H9 (cell line): ENCODE measurements at regions not wholly inside any gene's neighbourhood (a gene's known extent, or its start where the extent isn't known, plus 50 kb on each side); places are given as distances from the start of the nearest gene placed in this dataset.

ENCODE experiments used
- DNase-seq: peaks from one replicate; pipeline ENCODE4 v3.0.0-alpha.2; 2017
- H2AFZ ChIP-seq: one replicate; pipeline ENCODE4 v1.6.1; 2013; ENCODE audit warnings: mild to moderate bottlenecking, low read length, control low read depth, moderate library complexity
- H2AK5ac ChIP-seq: 2 replicates; pipeline ENCODE4 v1.6.1; 2013; ENCODE audit warnings: low read length, control low read depth, mixed read lengths; ENCODE audit not compliant: insufficient read length
- H2BK120ac ChIP-seq: one replicate; pipeline ENCODE4 v1.6.1; 2013; ENCODE audit warnings: low read depth, mild to moderate bottlenecking, low read length, control low read depth, inconsistent platforms; ENCODE audit not compliant: poor library complexity, severe bottlenecking
- H2BK12ac ChIP-seq: 2 replicates; pipeline ENCODE4 v1.6.1; 2013; ENCODE audit warnings: low read length, control low read depth, mixed read lengths, low read depth; ENCODE audit not compliant: insufficient read length
- H2BK15ac ChIP-seq: 2 replicates; pipeline ENCODE4 v1.6.1; 2013; ENCODE audit warnings: low read depth, low read length, control low read depth
- H2BK20ac ChIP-seq: one replicate; pipeline ENCODE4 v1.6.1; 2013; ENCODE audit warnings: low read depth, mild to moderate bottlenecking, low read length, control low read depth, inconsistent platforms; ENCODE audit not compliant: poor library complexity, severe bottlenecking
- H2BK5ac ChIP-seq: 2 replicates; pipeline ENCODE4 v1.6.1; 2013; ENCODE audit warnings: low read length, control low read depth, mixed read lengths; ENCODE audit not compliant: insufficient read length
- H3K14ac ChIP-seq: 2 replicates; pipeline ENCODE4 v1.6.1; 2013; ENCODE audit warnings: low read length, control low read depth; ENCODE audit not compliant: insufficient read depth
- H3K18ac ChIP-seq: 2 replicates; pipeline ENCODE4 v1.6.1; 2013; ENCODE audit warnings: low read depth, mild to moderate bottlenecking, mixed read lengths, low read length, control low read depth; ENCODE audit not compliant: insufficient read length
- H3K23ac ChIP-seq: 2 replicates; pipeline ENCODE4 v1.6.1; 2013; ENCODE audit warnings: low read length, control low read depth, mixed read lengths, low read depth; ENCODE audit not compliant: insufficient read length
- H3K23me2 ChIP-seq: 2 replicates; pipeline ENCODE4 v1.6.1; 2013; ENCODE audit warnings: low read depth, mild to moderate bottlenecking, mixed read lengths, low read length, control low read depth; ENCODE audit not compliant: insufficient read length, poor library complexity, severe bottlenecking
- H3K27ac ChIP-seq: 2 replicates; pipeline ENCODE4 v1.5.1; 2013; ENCODE audit warnings: low read length, control low read depth, mixed read lengths, low read depth; ENCODE audit not compliant: insufficient read length
- H3K27me3 ChIP-seq: 2 replicates; pipeline ENCODE4 v1.6.1; 2013; ENCODE audit warnings: low read length, control low read depth, inconsistent platforms; ENCODE audit not compliant: insufficient read depth
- H3K4ac ChIP-seq: 2 replicates; pipeline ENCODE4 v1.6.1; 2013; ENCODE audit warnings: low read depth, mild to moderate bottlenecking, control low read depth, inconsistent platforms, low read length, moderate library complexity
- H3K4me1 ChIP-seq: 2 replicates; pipeline ENCODE4 v1.6.1; 2013; ENCODE audit warnings: low read length, control low read depth, inconsistent platforms; ENCODE audit not compliant: insufficient read depth
- H3K4me2 ChIP-seq: 2 replicates; pipeline ENCODE4 v1.6.1; 2013; ENCODE audit warnings: low read length, control low read depth, mixed read lengths; ENCODE audit not compliant: insufficient read length, insufficient read depth
- H3K56ac ChIP-seq: 2 replicates; pipeline ENCODE4 v1.6.1; 2013; ENCODE audit warnings: low read depth, mild to moderate bottlenecking, mixed read lengths, low read length, control low read depth; ENCODE audit not compliant: insufficient read length
- H3K79me1 ChIP-seq: 2 replicates; pipeline ENCODE4 v1.6.1; 2013; ENCODE audit warnings: low read depth, mild to moderate bottlenecking, moderate library complexity, low read length, control low read depth, inconsistent platforms; ENCODE audit not compliant: insufficient read depth, poor library complexity, severe bottlenecking
- H3K79me2 ChIP-seq: 2 replicates; pipeline ENCODE4 v1.6.1; 2013; ENCODE audit warnings: low read length, control low read depth, inconsistent platforms; ENCODE audit not compliant: insufficient read depth
- H3K9ac ChIP-seq: 2 replicates; pipeline ENCODE4 v1.6.1; 2013; ENCODE audit warnings: low read length, control low read depth, mixed read lengths; ENCODE audit not compliant: insufficient read length; ENCODE audit errors: extremely low read depth
- H3K9me3 ChIP-seq: one replicate; pipeline ENCODE4 v1.6.1; 2013; ENCODE audit warnings: low read depth, low read length, inconsistent platforms; ENCODE audit not compliant: control insufficient read depth
- H3T11ph ChIP-seq: one replicate; pipeline ENCODE4 v1.6.1; 2013; ENCODE audit warnings: mild to moderate bottlenecking, low read length, control low read depth, inconsistent platforms
- H4K20me1 ChIP-seq: one replicate; pipeline ENCODE4 v1.6.1; 2013; ENCODE audit not compliant: control insufficient read depth, insufficient read length, insufficient read depth
- H4K5ac ChIP-seq: 2 replicates; pipeline ENCODE4 v1.6.1; 2013; ENCODE audit warnings: low read depth, mild to moderate bottlenecking, mixed read lengths, low read length, control low read depth; ENCODE audit not compliant: insufficient read length
- H4K8ac ChIP-seq: replicated peaks from 2 replicates; pipeline ENCODE4 v1.6.1; 2013; ENCODE audit warnings: low read length, control low read depth, mixed read lengths, low read depth; ENCODE audit not compliant: insufficient read length
- H4K91ac ChIP-seq: 2 replicates; pipeline ENCODE4 v1.6.1; 2013; ENCODE audit warnings: low read depth, mild to moderate bottlenecking, moderate library complexity, mixed read lengths, low read length, control low read depth; ENCODE audit not compliant: insufficient read length
- H3K27ac Mint-ChIP-seq, 3 experiments: 2 replicates in 2 of 3; 3 replicates in 1 of 3; pipeline ENCODE4 v1.8.0; 2020 to 2021; ENCODE audit warnings: mixed read lengths in 3 of 3, mild to moderate bottlenecking in 1 of 3, moderate library complexity in 1 of 3
- H3K27me3 Mint-ChIP-seq: 2 replicates; pipeline ENCODE4 v1.8.0; 2021; ENCODE audit warnings: low read depth, mild to moderate bottlenecking, moderate library complexity, mixed read lengths
- H3K36me3 Mint-ChIP-seq, 3 experiments: 2 replicates in 2 of 3; 3 replicates in 1 of 3; pipeline ENCODE4 v1.8.0; 2020 to 2021; ENCODE audit warnings: low read depth in 3 of 3, mixed read lengths in 3 of 3; ENCODE audit not compliant: insufficient read depth in 1 of 3
- H3K4me1 Mint-ChIP-seq, 2 experiments: 2 replicates each; pipeline ENCODE4 v1.8.0; 2020; ENCODE audit warnings: mixed read lengths in 2 of 2
- H3K4me3 Mint-ChIP-seq, 2 experiments: 2 replicates in 1 of 2; 3 replicates in 1 of 2; pipeline ENCODE4 v1.8.0; 2020 to 2021; ENCODE audit warnings: mild to moderate bottlenecking in 2 of 2, mixed read lengths in 2 of 2, moderate library complexity in 1 of 2
- H3K9me3 Mint-ChIP-seq, 2 experiments: 2 replicates in 1 of 2; 3 replicates in 1 of 2; pipeline ENCODE4 v1.8.0; 2020; ENCODE audit warnings: mild to moderate bottlenecking in 2 of 2, mixed read lengths in 2 of 2, moderate library complexity in 1 of 2
- CTCF ChIP-seq: fragments of 200-600 bp; sonication (generic); conservative IDR thresholded peaks from 3 replicates; pipeline ENCODE4 v1.8.0; 2021; ENCODE audit warnings: antibody characterized with exemption, mild to moderate bottlenecking
- WGBS: extraction: QIAGEN DNeasy Blood & Tissue Kit; methylation state at CpG from one replicate; pipeline ENCODE4 v1.1.7; 2013; ENCODE audit warnings: missing lambda C conversion rate, low lambda C conversion rate, mixed read lengths; ENCODE audit not compliant: insufficient read length; ENCODE audit errors: extremely low coverage; 5-methylcytosine and 5-hydroxymethylcytosine counted together

DNA sequence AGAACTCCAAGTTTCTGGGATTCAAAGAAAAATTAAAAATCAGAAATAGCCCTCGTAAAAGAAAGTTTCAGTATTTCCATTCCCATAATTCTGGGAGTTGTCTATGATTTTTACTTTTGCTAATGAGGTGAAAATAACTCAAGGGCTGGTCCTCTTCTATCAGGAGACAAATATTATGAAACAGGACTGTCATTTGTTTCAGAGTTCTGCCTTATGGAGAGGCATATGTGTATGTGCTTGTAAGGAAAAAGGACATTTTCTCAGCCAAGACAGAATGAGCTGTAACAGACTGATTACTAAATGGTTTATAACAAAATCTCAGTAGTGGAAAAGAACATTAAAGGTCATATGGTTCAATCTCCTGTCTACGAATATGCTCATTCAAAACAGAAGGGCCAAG, 59.0 kb upstream of the TAB3 start:
- no peak overlapping the region for H3K18ac ChIP-seq
- H4K5ac ChIP-seq: no peak overlapping the region
- no peak overlapping the region for H4K8ac ChIP-seq
- Mint-ChIP-seq H3K9me3 (peaks cover 56 to 59% of the 10 kb centered on the region in 2 experiments), H3K27ac (no peak overlapping the region), H3K27me3 (no peaks in the 10 kb centered on the region; the same call in 1 of the 2 replicates), H3K4me1 (no peaks in the 10 kb centered on the region), H3K4me3 (no peak overlapping the region), H3K36me3 (peaks cover 0 to 6% (median 0%) of the 10 kb centered on the region in 3 experiments; a peak in 3 of 7 replicates)
- WGBS: no CpG with 5 or more reads among the region's 2 CpGs
- TF ChIP-seq CTCF: no peak
- no peak overlapping the region for H4K91ac ChIP-seq
- H3T11ph ChIP-seq: no peak overlapping the region
- H2BK20ac ChIP-seq: no peak overlapping the region
- no peak overlapping the region for H2BK120ac ChIP-seq
- H4K20me1 ChIP-seq: no peaks in the 10 kb centered on the region
- H2AK5ac ChIP-seq: no peak overlapping the region
- H2BK12ac ChIP-seq: no peak overlapping the region
- H2AFZ ChIP-seq: no peak overlapping the region
- H3K9me3 ChIP-seq: no peaks in the 10 kb centered on the region
- no peak for DNase-seq
- no peak overlapping the region for H3K9ac ChIP-seq
- no peak overlapping the region for H3K56ac ChIP-seq
- no peak overlapping the region for H3K14ac ChIP-seq
- no peak overlapping the region for H3K23ac ChIP-seq
- H3K79me2 ChIP-seq: no peaks in the 10 kb centered on the region
- H3K79me1 ChIP-seq: no peaks in the 10 kb centered on the region
- no peaks in the 10 kb centered on the region for H3K4me1 ChIP-seq
- no peak overlapping the region for H2BK5ac ChIP-seq
- H3K4ac ChIP-seq: no peak overlapping the region
- no peak overlapping the region for H2BK15ac ChIP-seq
- no peaks in the 10 kb centered on the region for H3K23me2 ChIP-seq
- H3K4me2 ChIP-seq: no peak overlapping the region
- H3K27me3 ChIP-seq: no peaks in the 10 kb centered on the region
- no peak overlapping the region for H3K27ac ChIP-seq
